NCI-H526 (cell line): ENCODE measurements at regions not wholly inside any gene's neighbourhood (a gene's known extent, or its start where the extent isn't known, plus 50 kb on each side); places are given as distances from the start of the nearest gene placed in this dataset.
"Not testable (repeated sequence)": the region's sequence is repeated elsewhere in the genome, so short reads cannot be mapped to it uniquely, and the experiment has no call there.

Source experiments
- DNase-seq, 2 experiments: peaks; one replicate each; lab custom pipeline; 2025; lab: John Stamatoyannopoulos, UW

DNA sequence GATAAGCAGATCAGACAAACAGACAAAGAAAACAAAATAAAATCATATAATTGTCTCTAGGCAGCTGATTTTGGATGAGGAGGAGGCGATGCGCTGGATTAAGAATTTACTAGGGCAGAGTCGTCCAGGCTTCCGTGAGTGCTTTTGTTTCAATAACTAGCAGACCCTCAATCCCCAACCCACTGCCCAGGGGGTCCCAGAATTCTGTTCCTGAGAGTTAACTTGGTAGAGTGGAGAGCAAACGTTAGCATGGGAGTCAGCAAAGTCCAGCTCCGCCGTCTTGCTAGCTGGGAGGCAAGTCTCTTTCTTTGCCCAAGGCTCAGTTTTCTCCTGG is 95.5 kb upstream of the TBX5 start:
- no peak for DNase-seq

DNA sequence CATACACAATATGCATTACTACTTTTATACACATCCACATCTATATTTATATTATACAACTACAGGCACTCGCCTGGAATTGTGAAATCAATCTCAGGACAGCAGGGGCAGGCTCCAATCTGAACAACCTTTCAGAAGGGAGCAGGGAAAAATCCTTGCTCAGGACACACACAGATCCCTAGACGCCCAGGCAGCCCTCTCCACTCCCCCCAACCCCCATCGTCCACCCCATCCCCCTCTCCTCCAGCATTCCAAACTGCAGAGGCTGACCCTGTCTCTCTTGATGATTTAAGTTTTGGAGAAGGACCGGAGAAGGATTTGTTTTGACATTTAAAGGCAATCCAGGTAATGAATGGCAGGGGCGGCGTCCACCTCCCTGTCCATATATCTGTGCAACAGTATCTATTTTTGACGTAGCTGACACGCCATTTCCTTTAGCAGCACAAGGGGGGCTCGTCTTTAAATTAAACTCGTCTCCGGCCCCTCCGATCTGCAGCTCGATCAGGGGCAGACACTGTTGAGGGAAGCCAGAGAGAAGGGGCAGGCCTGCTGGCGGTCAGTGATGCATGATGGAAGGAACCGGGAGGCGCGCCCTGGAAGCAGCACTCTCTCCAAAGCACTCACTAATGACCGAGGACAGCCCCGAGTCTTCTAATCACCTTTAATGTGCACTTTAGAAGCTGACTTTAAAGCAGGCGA is 95.0 kb upstream of the TBX5 start:
- DNase-seq = no peak

DNA sequence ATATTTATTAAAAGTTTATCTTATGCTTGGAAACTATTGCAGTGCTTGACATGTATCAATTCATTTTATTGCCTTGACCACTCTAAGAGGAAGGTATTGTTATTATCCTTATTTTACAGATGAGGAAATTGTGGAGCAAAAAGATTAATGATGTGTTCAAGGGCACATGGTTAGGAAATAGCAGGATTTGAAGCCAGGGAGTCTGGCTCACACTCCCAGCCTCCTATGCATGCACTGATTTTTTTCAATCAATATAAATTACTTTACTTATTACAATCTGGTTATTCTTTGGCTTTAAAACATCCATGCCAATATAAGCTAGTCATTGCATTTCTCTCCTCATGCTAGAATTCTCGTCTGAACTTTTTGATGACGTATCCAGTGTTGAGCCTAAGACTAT is 94.2 kb upstream of the TBX5 start:
- no peak for DNase-seq

DNA sequence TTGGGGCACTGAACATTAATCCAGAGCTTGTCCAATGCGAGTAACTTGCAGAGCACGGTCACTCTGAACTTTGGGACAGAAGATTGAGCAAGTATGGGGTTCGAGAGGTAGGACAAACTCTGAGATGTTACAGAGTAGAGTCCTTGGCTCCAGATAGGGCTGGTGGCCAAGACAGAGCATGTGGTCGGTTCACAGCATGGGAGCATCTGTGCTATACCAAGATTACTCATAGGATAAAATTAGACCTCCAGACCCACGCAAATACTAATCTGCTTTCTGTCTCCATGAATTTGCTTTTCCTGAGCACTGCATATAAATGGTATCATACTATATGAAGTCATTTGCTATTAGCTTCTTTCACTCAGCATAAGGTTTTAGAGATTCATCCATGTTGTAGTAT is 93.4 kb upstream of the TBX5 start:
- no peak for DNase-seq

DNA sequence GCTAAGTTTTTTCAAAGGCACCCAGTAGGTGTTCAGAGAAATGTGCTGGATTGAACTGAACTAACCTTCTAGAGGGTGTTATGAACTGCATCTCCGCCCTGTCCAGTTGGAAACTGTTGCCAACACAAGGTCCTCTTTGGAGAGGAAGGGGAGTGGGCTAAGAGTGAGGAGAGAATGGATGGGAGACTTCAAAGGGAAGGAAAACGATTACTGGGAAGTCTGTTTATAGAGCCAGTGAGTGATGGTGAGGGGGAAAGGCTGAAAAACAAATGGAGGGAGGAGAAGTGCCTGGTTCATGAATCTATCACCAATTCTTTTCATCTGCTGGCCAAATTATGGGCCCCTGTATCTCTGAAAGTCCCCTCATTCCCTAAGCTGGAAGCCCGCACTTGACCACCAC is 86.0 kb upstream of the TBX5 start:
- DNase-seq = no peak

DNA sequence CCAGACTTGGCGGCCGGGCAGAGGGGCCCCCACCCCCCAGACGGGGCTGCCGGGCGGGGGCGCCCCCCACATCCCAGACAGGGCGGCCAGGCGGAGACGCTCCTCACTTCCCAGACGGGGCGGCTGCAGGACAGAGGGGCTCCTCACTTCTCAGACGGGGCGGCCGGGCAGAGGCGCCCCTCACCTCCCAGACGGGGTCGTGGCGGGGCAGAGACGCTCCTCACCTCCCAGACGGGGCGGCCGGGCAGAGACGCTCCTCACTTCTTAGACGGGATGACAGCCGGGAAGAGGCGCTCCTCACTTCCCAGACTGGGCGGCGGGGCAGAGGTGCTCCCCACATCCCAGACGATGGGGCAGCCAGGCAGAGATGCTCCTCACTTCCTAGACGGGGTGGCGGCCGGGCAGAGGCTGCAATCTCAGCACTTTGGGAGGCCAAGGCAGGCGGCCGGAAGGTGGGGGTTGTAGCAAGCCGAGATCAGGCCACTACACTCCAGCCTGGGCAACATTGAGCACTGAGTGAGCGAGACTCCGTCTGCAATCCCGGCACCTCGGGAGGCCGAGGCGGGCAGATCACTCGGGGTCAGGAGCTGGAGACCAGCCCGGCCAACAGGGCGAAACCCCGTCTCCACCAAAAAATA is 79.0 kb upstream of the TBX5 start:
- DNase-seq = not testable (repeated sequence)

DNA sequence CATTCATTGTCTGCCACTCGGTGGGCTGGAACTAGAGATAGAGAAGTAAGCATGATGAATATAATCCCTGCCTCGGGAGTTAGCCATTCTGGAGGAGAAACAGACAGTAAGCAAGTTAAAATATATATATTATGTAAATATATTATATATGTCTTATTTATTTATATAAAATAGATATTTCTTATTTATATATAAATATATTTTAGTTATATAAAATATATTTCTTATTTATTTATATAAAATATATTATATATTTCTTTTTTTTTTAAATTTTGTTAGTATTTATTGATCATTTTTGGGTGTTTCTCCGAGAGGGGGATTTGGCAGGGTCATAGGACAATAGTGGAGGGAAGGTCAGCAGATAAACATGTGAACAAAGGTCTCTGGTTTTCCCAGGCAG is 78.1 kb upstream of the TBX5 start:
- no peak for DNase-seq

DNA sequence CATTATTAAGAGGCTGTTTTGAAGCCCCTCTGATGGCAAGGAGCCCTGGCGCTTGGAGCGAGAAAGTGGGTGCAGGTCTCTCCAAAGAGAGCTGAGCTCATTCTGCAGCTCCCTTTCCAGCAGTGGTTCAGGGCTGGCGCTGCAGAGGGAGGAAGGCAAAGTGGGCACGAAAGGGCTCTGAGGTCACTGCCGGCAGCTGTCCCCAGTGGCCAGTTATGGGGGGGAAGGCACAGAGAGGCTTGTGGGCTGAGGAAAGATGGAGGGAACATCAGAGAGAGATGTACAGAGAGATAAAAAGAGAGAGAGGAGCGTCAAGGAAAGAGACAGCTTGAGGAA is 75.2 kb upstream of the TBX5 start:
- no peak for DNase-seq

DNA sequence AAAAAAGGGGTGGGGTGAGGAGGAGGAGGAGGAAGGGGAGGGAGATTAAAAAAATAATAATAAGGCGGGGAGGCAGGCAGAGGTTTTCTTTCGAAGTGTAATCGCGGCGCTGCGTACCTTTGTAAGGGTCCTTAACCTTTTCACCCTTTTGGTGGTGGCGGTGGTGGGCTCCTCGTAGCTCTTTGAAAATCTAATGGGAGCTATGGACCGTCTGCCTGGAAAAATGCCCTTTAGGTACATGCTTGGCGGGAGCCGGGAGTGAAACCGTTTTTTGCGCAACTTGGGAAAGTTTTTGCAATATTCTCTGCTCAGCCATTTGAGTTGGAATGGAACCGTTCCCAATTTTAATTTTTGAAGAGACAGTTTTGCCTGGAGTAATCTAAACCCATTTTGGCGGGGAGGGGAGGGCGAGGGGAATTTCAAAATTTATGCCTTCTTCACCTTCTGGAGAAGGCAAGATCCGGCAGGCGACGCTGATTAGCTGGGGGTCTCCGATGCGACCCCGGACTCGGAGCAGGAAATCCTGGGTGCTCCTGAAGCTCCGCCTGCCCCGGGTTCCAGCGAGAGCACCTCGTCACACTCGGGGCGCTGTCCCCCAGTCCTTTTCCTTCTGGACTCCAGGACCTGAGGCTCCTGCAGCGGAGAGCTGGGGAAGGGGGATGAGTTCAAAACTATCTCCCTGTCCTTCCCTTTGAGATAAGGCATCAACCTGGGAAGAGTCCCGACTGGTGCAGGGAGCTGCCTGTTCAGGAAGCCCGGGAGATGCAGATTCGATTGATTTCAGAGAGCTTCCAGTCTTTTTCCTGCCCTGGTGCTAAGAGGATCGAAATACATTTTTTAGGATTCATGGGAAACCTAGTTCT is 74.6 kb upstream of the TBX5 start:
- no peak for DNase-seq

DNA sequence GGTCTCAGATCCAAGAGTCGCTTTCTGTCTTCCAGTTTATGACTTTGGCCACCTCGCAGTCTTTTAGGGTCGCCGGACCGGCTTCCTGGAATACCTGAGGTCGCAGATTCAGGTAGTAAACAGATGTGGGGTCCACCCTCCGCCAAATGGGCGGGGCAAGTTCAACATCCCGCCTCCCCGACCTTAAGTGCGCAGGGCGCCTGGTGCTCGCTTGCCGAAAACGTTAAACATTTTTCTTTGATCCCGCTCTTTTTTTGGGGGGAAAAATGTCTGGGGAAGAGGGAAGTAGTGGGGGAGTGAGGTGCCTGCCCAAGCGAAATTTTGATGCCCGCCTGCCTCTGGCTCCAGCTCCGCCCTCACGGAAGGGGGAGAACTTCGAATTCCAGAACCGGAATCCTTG is 73.9 kb upstream of the TBX5 start:
- no peak for DNase-seq

DNA sequence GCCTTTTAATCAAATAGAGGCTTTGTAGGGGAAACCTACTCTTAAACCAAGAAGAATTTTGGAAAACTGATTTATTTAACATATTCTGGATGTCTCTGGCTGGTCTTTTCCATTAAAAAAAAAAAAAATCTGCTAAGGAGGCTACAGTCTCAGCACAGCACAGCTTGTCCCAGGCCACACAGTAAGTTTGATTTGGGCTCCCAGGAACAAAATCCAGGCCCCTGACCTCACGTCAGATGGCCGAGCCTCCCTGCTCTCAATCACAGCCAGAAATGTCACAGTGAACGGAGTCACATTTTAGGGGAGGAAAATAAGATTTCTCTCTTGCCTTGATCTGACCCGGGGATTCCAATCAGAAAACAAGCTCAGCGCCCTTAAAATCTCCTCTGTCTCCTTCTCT is 72.9 kb upstream of the TBX5 start:
- no peak for DNase-seq

DNA sequence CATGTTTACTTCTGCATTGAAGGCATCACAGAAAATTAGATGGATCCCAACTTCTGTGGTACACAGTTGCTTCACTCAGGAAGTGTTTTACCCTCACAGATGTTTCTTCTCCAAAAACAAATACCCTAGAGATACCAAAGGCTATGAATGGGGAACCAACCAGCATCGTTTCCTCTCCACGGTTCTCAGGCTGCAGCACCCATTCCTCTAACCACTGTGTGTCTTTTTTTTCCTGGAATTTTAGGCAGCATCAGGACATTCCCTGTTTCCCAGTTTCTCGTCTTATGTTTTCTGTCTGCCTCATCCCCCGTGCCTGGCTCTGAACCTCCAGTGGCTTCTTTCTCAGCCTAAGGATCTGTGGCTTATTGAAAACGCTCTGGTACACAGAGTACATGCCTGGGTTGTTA is 72.0 kb upstream of the TBX5 start:
- no peak for DNase-seq

DNA sequence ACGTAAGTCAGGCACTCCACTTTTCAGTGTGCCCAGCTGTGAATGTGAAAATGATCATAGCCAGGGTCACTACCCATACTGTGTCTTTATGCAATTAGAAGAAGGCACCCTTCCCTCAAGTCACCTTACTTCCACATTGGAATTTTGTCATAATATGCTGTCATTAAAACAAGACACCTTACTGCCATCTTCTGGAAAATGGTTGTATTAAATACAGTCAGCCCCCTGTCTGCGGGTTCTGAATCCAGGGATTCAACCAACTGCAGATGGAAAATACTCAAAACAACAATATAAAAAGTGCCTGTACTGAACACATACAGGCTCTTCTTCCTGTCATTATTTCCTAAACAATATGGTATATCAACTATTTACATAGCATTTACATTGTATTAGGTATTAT is 70.2 kb upstream of the TBX5 start:
- DNase-seq = peak; percentile 5 to 54

DNA sequence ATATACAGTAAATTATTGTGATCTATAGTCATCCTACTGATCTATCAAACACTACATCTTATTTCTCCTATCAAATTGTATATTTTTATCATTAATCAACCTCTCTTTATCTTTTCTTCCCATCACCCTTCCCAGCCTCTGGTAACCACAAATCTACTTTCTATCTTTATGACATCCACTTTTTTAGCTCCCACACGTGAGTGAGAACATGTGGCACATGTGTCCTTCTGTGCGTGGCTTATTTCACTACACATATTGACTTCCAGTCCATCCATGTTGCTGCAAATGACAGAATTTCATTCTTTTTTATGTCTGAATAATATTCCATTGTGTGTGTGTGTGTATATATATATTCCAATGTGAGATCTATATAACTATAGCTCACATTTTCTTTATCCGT is 67.8 kb upstream of the TBX5 start:
- no peak for DNase-seq

DNA sequence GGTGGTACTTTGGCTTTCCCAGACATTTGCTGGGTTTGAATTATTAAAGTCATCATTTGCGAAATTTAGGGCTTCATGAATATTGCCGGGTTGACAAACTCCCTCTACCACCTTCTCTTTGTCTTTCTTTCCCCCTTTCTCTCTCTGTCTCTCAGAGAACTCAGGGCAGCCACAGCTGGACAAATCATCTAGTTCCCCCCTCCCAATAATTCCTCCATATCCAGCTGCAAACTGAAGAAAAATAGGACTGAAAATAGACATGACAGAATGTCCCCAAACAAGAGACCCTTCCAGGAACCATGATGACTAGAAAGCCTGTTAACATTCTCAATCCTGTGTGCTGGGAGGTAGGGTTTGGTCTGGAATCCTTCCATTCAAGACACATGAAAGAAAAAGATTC is 67.1 kb upstream of the TBX5 start:
- DNase-seq = no peak

DNA sequence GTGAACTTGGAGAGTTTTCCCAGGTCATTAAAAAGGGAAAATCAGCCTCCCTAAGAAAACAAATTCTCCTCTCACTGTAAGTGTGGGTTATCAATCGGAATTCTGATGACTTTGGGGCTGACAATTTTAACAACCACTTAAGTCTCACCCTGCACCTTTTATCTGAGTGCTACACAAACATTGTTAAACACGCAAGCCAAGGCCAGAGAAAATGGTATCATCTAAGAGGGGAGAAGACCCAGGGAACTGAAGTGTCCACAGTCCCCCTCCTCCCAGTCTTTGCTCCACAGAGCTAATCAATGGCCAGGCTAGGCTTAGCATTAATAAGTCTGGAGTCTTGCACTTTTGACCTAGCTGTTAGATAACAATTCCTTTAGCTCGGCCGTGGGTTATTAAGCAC is 51.7 kb upstream of the TBX5 start:
- no peak for DNase-seq
